Gastrocnemius medialis (tissue), 4 donors: ENCODE measurements at regions not wholly inside any gene's neighbourhood (a gene's known extent, or its start where the extent isn't known, plus 50 kb on each side); places are given as distances from the start of the nearest gene placed in this dataset.

ENCODE experiments used
- CTCF ChIP-seq, 5 experiments: fragments of 450-650 bp in 3 of 5; fragments of 200-600 bp in 2 of 5; sonication (generic) in 2 of 5; IDR thresholded peaks in 4 of 5; conservative IDR thresholded peaks in 1 of 5; 1 replicate in 4 of 5; 2 replicates in 1 of 5; pipeline ENCODE4 v1.5.1; 2016 to 2019; ENCODE audit warnings: antibody characterized with exemption in 5 of 5, mild to moderate bottlenecking in 3 of 5, moderate library complexity in 3 of 5
- POLR2A ChIP-seq, 2 donors: fragments of 450-650 bp; IDR thresholded peaks; one replicate each; pipeline ENCODE4 v1.6.1; 2017; ENCODE audit warnings: antibody characterized with exemption in 2 of 2, mild to moderate bottlenecking in 2 of 2, moderate library complexity in 2 of 2

DNA sequence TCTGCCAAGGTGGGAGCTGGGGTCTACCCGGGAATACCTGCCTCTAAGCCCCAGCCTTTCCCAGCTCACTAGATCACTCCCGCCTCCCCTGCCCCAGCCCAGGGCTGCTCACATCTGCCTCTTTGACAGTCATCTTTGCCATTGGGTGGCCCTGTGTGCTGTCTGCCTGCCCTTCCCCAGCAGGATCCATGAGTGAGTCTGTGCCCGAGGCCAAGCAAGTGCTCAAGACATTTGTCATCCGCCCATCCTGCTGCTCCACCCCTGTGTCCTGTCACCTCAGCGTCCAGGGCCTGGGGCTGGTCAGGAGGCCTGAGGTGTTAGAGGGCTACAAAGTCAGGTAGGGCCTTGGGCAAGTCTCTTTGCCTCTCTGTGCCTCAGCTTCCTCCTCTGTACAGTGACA is 89.4 kb downstream of the LSM3 start:
- TF ChIP-seq CTCF (IDR thresholded peaks at IDR 0.05 in 4 of 5, conservative IDR thresholded peaks at IDR 0.05 in 1 of 5) (no peak), POLR2A (IDR thresholded peaks at IDR 0.05) (no peak)
